ENCODE measurements at regions not wholly inside any gene's neighbourhood (a gene's known extent, or its start where the extent isn't known, plus 50 kb on each side); places are given as distances from the start of the nearest gene placed in this dataset.

GRCh38 chr2:16315458-16315835 lies 350.2 kb downstream of the CYRIA start:
- no peak overlapping the region for H3K4me3 ChIP-seq (ENCODE audit: low read depth, low read length)
- no peak for TF ChIP-seq CTCF (IDR thresholded peaks at IDR 0.05; ENCODE audit: control insufficient read depth, extremely low read depth, insufficient read depth)
- DNase-seq (ENCODE audit: low read depth) = no peak

GRCh38 chr2:16314691-16315457 lies 350.8 kb downstream of the CYRIA start:
- no peak for DNase-seq (ENCODE audit: low read depth)
- no peak overlapping the region for H3K4me3 ChIP-seq (ENCODE audit: low read depth, low read length)
- TF ChIP-seq CTCF (IDR thresholded peaks at IDR 0.05; ENCODE audit: control insufficient read depth, extremely low read depth, insufficient read depth) = no peak

- H3K4me3 ChIP-seq (ENCODE audit: low read depth, low read length) = no peak overlapping the region
- TF ChIP-seq CTCF (IDR thresholded peaks at IDR 0.05; ENCODE audit: control insufficient read depth, extremely low read depth, insufficient read depth) = no peak
- no peak for DNase-seq (ENCODE audit: low read depth)
These were observed 351.6 kb downstream of the CYRIA start for GRCh38 chr2:16314001-16314400.

GRCh38 chr2:16313235-16313975 lies 352.2 kb downstream of the CYRIA start:
- no peak overlapping the region for H3K4me3 ChIP-seq (ENCODE audit: low read depth, low read length)
- TF ChIP-seq CTCF (IDR thresholded peaks at IDR 0.05; ENCODE audit: control insufficient read depth, extremely low read depth, insufficient read depth) = no peak
- DNase-seq (ENCODE audit: low read depth) = no peak

- TF ChIP-seq CTCF (IDR thresholded peaks at IDR 0.05; ENCODE audit: control insufficient read depth, extremely low read depth, insufficient read depth) = no peak
- H3K4me3 ChIP-seq (ENCODE audit: low read depth, low read length) = no peak overlapping the region
- no peak for DNase-seq (ENCODE audit: low read depth)
These were observed 352.9 kb downstream of the CYRIA start for GRCh38 chr2:16312771-16313170.

GRCh38 chr2:16311521-16312440 lies 353.9 kb downstream of the CYRIA start:
- DNase-seq (ENCODE audit: low read depth) = no peak
- no peak for TF ChIP-seq CTCF (IDR thresholded peaks at IDR 0.05; ENCODE audit: control insufficient read depth, extremely low read depth, insufficient read depth)
- H3K4me3 ChIP-seq (ENCODE audit: low read depth, low read length) = no peak overlapping the region

Data from LNCaP clone FGC (cell line).